Right renal pelvis (tissue), 4 donors: ENCODE measurements at regions not wholly inside any gene's neighbourhood (a gene's known extent, or its start where the extent isn't known, plus 50 kb on each side); places are given as distances from the start of the nearest gene placed in this dataset.

Source experiments
- DNase-seq, 4 donors: peaks; one replicate each; pipeline ENCODE4 v3.0.0-alpha.2; 2013; ENCODE audit warnings: low read depth in 4 of 4, low spot score in 3 of 4, missing footprints in 1 of 4

- no peak for DNase-seq
Observed at GRCh38 chr19:31553112-31553845, 204.0 kb upstream of the TSHZ3 start.

DNA sequence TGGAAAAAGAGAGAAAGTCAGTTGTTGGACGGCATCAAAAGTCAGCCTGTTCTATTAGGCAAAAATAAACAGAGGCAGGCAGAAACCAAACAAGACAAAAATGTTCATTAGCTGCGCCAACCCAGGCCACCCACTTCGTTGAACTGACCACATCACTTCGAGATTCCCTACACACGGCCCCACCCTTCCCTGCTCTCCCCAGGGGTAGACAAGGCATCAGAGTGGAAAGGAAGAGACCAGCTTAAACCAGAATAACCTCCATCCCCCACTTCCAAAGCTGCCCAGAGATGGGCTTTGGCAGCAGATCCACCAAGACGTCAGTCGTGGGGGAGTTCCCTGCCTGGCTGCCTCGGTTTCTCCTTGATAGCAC is 204.6 kb upstream of the TSHZ3 start:
- no peak for DNase-seq

GRCh38 chr19:31554360-31554759 is 205.1 kb upstream of the TSHZ3 start:
- no peak for DNase-seq

DNA sequence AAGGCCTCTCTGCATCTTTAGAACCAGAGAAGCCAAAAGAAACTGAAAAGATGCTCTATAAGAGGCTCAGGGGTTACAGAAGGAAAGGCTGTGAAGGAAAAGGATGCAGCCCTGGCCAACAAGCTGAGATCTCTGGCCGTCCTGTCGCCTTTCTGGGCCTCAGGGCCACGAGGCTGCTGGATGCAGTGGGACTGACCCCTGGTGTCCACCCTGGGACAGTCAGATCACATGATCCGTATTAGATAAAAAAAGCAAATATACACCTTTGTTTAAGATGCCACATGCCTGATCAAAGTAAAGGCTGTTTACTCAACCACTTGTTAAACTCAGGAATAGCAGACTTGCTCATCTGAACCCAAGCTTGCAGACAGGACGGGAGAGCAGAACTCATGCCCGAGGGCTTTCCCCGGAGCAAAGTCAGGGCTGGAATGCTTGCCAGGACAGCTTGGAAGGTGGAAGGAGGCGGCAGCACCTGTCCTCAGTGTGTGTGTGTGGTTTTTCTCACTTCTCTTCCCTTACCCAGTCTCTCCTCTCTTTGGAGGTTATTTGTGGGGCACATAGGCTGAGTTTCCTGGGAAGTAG is 206.5 kb upstream of the TSHZ3 start:
- DNase-seq, result no peak

- no peak for DNase-seq
Observed at GRCh38 chr19:31559494-31559893, 210.3 kb upstream of the TSHZ3 start.

GRCh38 chr19:31560086-31561060 is 211.1 kb upstream of the TSHZ3 start:
- no peak for DNase-seq

DNA sequence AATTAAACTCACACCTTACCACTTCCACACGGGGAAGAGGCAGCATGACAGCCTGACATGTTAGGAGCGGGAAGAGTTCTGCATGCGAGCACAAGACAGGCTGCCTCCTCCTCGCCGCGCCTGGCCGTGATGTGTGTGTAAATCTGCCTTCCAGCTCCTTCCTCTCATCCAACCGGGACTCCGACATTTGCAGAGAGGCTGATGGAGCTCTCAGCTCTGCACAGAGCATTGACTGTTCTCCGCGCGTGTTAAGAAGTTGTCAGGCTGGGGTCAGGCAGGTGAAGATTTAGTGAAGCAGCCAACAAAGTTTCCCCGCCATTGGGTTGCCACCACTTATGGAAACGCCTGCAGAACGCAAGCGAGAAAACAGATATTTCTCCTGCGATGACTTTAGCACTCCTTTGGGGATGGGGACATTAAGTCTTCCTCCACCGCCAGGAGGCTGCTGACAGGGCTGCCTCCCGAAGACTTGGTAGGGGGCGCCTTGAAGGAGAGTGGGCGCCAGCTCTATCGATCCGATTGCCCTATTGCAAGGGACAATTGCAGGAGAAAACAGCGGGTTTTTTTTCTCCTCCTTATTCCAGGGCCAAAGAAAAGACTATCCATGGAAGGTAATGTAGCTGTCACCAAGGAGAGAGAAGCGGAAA is 213.9 kb upstream of the TSHZ3 start:
- no peak for DNase-seq

DNA sequence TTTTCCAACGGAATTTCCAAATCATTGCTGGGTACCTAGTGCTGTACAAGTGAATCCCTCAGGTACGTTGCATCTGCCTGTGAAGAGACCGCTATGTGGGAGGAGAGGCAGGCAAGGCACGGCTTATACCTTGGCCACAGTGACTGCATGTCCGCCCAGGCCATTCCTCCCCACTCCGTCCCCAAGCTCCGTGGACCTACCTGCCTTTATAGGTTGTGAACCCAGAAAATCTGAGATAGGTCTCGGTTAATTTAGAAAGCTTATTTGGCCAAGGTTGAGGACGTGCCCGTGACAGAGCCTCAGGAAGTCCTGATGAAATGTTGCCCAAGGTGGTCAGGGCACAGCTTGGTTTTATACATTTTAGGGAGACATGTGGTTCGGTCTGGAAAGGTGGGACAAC is 218.5 kb upstream of the TSHZ3 start:
- DNase-seq, result no peak

GRCh38 chr19:31568724-31569123 is 219.5 kb upstream of the TSHZ3 start:
- DNase-seq, result no peak

DNA sequence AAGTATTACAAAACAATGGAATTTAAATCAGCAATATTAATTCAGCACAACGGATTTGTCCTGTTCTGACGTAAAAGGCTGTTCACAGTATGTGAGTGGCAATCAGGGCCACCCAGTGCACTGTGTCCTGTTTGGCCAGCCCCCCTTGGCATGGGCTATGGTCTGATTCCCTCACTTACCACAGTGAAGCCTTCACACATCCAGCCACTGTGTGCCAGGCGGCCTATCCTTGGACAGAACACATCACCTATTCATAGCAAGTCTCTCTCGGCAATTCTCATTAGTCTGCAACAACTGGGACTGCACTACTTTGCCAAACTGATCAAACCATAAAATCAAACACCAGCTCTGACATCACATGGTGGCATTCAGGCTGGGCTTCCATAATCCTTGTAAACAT is 221.5 kb upstream of the TSHZ3 start:
- no peak for DNase-seq

- no peak for DNase-seq
Observed at GRCh38 chr19:31572102-31572975, 223.1 kb upstream of the TSHZ3 start.

DNA sequence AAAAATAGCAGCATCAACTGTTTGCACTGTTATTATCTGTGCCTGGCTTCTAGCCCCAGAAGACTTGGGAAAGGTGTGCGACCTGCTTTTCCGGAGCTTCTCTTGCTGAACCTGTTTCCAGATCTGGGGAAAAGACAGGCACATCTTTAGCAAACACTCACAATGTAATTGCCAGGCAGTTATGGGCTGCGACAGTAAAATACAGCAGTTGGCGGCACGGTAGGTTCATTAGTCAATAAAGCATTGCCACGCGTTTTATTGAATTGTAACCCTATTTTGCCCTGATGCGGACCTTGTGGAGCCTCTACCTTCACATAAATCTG is 223.7 kb upstream of the TSHZ3 start:
- DNase-seq, result no peak

DNA sequence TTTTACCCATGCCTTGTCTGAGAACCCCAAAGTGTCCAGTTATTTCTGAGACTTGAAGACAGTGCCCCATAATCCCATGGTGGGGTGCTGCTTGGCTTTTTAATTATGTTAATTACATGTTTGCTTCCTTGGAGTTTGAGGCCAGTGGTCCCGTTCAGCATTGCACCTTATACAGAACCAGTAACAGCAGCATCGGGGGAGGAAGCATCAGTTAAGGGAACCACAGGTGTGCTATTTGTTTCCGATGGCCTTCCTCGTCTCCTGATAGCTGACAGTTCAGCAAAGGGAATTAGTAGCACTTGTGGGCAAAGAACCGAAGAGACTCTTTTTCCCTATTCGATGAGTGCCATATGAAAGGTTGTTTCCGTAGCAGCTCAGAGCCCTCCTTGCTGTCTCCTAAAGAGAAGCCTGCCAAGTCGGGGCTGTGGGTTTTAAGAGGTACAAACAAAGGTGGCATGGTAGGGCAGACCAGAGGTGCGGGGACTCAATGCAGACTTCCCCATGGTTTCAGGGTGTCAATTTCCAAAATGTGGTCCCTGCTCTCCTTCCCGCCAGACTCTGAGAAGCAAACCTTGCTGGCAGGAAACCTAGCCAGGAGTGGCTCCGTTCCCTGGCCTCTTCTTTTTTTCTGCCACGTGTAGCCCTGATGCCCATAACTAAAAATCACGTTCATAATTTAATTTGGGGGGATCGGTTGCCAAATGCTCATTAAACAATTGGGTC is 225.2 kb upstream of the TSHZ3 start:
- DNase-seq, result no peak

DNA sequence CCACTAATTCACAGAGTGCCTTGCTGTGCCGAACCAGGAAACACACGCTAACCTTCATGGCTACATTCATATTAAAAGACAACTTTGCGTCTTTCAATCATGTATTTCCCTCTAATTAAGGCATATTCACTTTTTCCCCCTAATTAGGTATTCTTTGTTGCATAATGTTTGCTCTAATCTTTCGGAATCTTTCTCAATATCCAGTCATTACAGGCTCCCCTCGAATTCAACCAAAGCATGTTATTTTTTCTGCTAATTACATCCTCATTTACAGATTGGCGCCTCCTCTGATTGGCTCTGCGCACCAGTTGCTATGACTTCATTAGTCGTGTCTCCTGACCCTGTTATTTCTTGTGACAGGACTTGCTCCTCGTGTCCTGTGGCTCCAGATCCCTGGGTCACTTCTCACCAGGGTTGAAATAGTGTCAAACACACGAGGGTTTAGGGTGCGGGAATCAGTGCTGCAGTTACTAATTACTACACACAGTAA is 226.7 kb upstream of the TSHZ3 start:
- no peak for DNase-seq

DNA sequence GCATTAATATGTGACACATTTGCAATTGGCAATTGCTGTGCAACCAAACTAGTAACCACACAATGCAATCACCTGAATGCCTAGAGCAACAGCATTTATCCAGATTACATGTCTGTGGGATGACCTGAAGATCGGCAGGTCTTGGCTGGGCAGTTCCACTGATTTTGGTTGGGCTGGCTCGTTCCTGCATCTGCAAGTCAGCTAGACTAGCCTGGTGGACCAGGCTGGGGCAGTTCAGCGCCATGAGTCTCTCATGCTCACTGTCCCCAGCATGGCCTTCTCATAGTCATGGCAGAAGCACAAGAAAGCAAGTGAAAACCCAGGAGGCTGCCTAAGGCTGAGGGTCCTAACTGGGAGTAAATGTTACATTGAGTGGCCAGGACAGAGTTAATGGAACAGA is 229.1 kb upstream of the TSHZ3 start:
- DNase-seq, result no peak

- peak in 3 of 4 donors; percentile 26 to 47 (median 45) for DNase-seq
Observed at GRCh38 chr19:31583148-31583547, 233.9 kb upstream of the TSHZ3 start.

GRCh38 chr19:31586282-31586681 is 237.0 kb upstream of the TSHZ3 start:
- no peak for DNase-seq

DNA sequence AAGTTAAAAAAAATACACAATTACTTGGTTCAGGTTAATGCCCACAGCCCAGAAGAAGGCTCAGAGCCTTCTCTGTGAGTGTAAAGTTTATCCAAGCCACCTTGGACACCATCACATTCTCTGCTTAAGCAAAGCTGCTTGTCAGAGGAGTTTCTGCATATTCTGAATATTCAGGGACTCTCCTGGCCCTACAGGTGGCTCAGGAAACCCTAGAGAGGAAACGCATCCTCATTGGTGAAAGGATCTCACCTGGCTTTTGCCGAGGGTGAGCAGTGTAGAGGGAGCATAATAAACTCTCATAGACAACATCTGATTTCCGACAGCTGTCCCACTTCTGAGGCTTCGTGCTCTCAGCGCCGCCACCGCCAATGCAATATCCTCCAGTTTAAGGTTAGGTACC is 239.9 kb upstream of the TSHZ3 start:
- no peak for DNase-seq

GRCh38 chr19:31591258-31591657 is 242.0 kb upstream of the TSHZ3 start:
- no peak for DNase-seq
